ENCODE measurements at regions not wholly inside any gene's neighbourhood (a gene's known extent, or its start where the extent isn't known, plus 50 kb on each side); places are given as distances from the start of the nearest gene placed in this dataset.

DNA sequence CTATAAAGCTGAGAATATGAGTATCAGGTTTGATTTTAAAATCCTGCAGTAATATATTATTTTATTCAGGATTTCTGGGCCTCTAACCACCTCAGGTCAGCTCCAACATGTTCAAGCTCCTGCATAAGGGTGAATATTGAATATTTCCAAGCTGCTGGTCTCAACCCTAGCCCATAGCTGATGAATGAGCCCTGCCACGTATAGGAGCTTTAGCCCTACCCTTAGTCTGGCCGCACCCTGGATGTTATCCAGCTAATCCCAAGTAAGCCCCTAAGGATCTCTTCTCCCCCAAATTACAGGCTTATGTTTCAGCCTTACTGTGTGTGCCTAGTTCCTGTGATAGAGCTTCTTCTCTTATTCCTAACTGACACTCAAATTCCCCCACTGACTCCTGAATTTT lies 240.6 kb downstream of the KCTD12 start:
- TF ChIP-seq, protein P1, sequence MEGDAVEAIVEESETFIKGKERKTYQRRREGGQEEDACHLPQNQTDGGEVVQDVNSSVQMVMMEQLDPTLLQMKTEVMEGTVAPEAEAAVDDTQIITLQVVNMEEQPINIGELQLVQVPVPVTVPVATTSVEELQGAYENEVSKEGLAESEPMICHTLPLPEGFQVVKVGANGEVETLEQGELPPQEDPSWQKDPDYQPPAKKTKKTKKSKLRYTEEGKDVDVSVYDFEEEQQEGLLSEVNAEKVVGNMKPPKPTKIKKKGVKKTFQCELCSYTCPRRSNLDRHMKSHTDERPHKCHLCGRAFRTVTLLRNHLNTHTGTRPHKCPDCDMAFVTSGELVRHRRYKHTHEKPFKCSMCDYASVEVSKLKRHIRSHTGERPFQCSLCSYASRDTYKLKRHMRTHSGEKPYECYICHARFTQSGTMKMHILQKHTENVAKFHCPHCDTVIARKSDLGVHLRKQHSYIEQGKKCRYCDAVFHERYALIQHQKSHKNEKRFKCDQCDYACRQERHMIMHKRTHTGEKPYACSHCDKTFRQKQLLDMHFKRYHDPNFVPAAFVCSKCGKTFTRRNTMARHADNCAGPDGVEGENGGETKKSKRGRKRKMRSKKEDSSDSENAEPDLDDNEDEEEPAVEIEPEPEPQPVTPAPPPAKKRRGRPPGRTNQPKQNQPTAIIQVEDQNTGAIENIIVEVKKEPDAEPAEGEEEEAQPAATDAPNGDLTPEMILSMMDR (IDR thresholded peaks at IDR 0.05) = no peak
- no peak for TF ChIP-seq POLR2A (IDR thresholded peaks at IDR 0.05)

All from body of pancreas (tissue), 4 donors.